ENCODE measurements at regions not wholly inside any gene's neighbourhood (a gene's known extent, or its start where the extent isn't known, plus 50 kb on each side); places are given as distances from the start of the nearest gene placed in this dataset.

- no peaks in the 10 kb centered on the region for H3K9me3 ChIP-seq (ENCODE audit: control insufficient read depth in 4 of 4, low read length in 3 of 4)
- TF ChIP-seq TAF1 (conservative IDR thresholded peaks at IDR 0.05) (no peak), NR2F2 (IDR thresholded peaks at IDR 0.05) (no peak), GABPA (IDR thresholded peaks at IDR 0.05 in 1 of 2, conservative IDR thresholded peaks at IDR 0.05 in 1 of 2) (no peak), ZBTB33 (IDR thresholded peaks at IDR 0.05) (no peak), RXRA (IDR thresholded peaks at IDR 0.05) (no peak), CTCF (IDR thresholded peaks at IDR 0.05; ENCODE audit: low read depth, low read length, missing input control) (no peak), SP1 (IDR thresholded peaks at IDR 0.05) (no peak), EGR1 (IDR thresholded peaks at IDR 0.05; ENCODE audit: low read depth in 2 of 2) (no peak), RAD21 (IDR thresholded peaks at IDR 0.05) (no peak), ATF3 (IDR thresholded peaks at IDR 0.05) (no peak), REST (IDR thresholded peaks at IDR 0.05) (no peak)
- H3K9ac ChIP-seq (ENCODE audit: low read depth in 1 of 2, low read length in 2 of 2): peak overlapping the region; percentile 50 to 77
- no peaks in the 10 kb centered on the region for H3K27me3 ChIP-seq (ENCODE audit: control insufficient read depth in 4 of 4, insufficient read depth in 4 of 4, low read length in 3 of 4)
- H3K4me3 ChIP-seq (ENCODE audit: low read depth in 1 of 3, low read length in 3 of 3): peak overlapping the region; percentile 59 to 94 (median 77)
- DNase-seq (ENCODE audit: low spot score): no peak
- H3K27ac ChIP-seq (ENCODE audit: low read depth in 1 of 2, low read length in 2 of 2): peak overlapping the region; percentile 91 to 96
- peaks cover 0 to 20% (median 5%) of the 10 kb centered on the region in 4 donors for H3K4me1 ChIP-seq (ENCODE audit: control insufficient read depth in 4 of 4, insufficient read depth in 4 of 4, low read length in 3 of 4)
- no peaks in the 10 kb centered on the region for H3K36me3 ChIP-seq (ENCODE audit: control insufficient read depth in 4 of 4, insufficient read depth in 3 of 4, low read depth in 1 of 4, low read length in 3 of 4)
- WGBS: 20% methylated on average over 13 of the region's 13 CpGs
Measured at GRCh38 chr10:91162050-91162494, 58.4 kb upstream of the PCGF5 start.

- TF ChIP-seq RXRA (IDR thresholded peaks at IDR 0.05): no peak
- no peak for TF ChIP-seq SP1 (IDR thresholded peaks at IDR 0.05)
- TF ChIP-seq NR2F2 (IDR thresholded peaks at IDR 0.05): no peak
- TF ChIP-seq FOXA2 (IDR thresholded peaks at IDR 0.05): no peak
- Histone ChIP-seq H3K9ac (ENCODE audit: low read depth in 1 of 2, low read length in 2 of 2) (peak overlapping the region; percentile 77 to 92), H3K9me3 (ENCODE audit: control insufficient read depth in 4 of 4, low read length in 3 of 4) (no peaks in the 10 kb centered on the region), H3K4me1 (ENCODE audit: control insufficient read depth in 4 of 4, insufficient read depth in 4 of 4, low read length in 3 of 4) (peaks cover 0 to 20% (median 5%) of the 10 kb centered on the region in 4 donors), H3K4me3 (ENCODE audit: low read depth in 1 of 3, low read length in 3 of 3) (peak overlapping the region; percentile 59 to 94 (median 77)), H3K27ac (ENCODE audit: low read depth in 1 of 2, low read length in 2 of 2) (peak overlapping the region; percentile 96 to 99), H3K27me3 (ENCODE audit: control insufficient read depth in 4 of 4, insufficient read depth in 4 of 4, low read length in 3 of 4) (no peaks in the 10 kb centered on the region), H3K36me3 (ENCODE audit: control insufficient read depth in 4 of 4, insufficient read depth in 3 of 4, low read depth in 1 of 4, low read length in 3 of 4) (no peaks in the 10 kb centered on the region)
- WGBS: under 1% methylated on average over 110 of the region's 110 CpGs
- DNase-seq (ENCODE audit: low spot score): peak; percentile 64
Measured at GRCh38 chr10:91162495-91163268, 57.8 kb upstream of the PCGF5 start.
